A673 (cell line): ENCODE measurements at regions not wholly inside any gene's neighbourhood (a gene's known extent, or its start where the extent isn't known, plus 50 kb on each side); places are given as distances from the start of the nearest gene placed in this dataset.

Source experiments
- CTCF ChIP-seq: fragments of 300-800, 200-600 bp; sonication (generic); conservative IDR thresholded peaks from 2 replicates; pipeline ENCODE4 v1.5.1; 2017; ENCODE audit warnings: low read depth, mild to moderate bottlenecking, antibody characterized with exemption, low read length, moderate library complexity, mixed read lengths
- EZH2 ChIP-seq: fragments of 200-600 bp; sonication (generic); IDR thresholded peaks from 2 replicates; pipeline ENCODE4 v1.6.1; 2017; ENCODE audit warnings: borderline replicate concordance, low read depth, mild to moderate bottlenecking, mixed read lengths, antibody characterized with exemption, low read length; ENCODE audit not compliant: poor library complexity, severe bottlenecking

- TF ChIP-seq CTCF (no peak), EZH2 (no peak)
Measured at GRCh38 chr16:5605404-5605803, 507.8 kb upstream of the EEF2KMT start.
